Erythroblast (primary cell): ENCODE measurements at regions not wholly inside any gene's neighbourhood (a gene's known extent, or its start where the extent isn't known, plus 50 kb on each side); places are given as distances from the start of the nearest gene placed in this dataset.

Source experiments
- GATA1 ChIP-seq: IDR thresholded peaks from 2 replicates; pipeline ENCODE4 v1.6.1; 2011; ENCODE audit warnings: low read depth, mild to moderate bottlenecking, control low read depth, low read length, moderate library complexity
- POLR2A ChIP-seq: IDR thresholded peaks from 2 replicates; pipeline ENCODE4 v1.6.1; 2011; ENCODE audit warnings: mild to moderate bottlenecking, low read length

- TF ChIP-seq POLR2A = no peak
- no peak for TF ChIP-seq GATA1
These were observed 94.2 kb upstream of the RAB27B start for GRCh38 chr18:54734059-54734458.
